ENCODE measurements at regions not wholly inside any gene's neighbourhood (a gene's known extent, or its start where the extent isn't known, plus 50 kb on each side); places are given as distances from the start of the nearest gene placed in this dataset.

GRCh38 chrX:69110116-69110530, 55.1 kb downstream of the PJA1 start:
- H3K4me3 ChIP-seq (ENCODE audit: low read depth, low read length) = no peak overlapping the region
- no peak for TF ChIP-seq CTCF (IDR thresholded peaks at IDR 0.05; ENCODE audit: insufficient read depth, low read depth, low read length)
- no peak for DNase-seq (ENCODE audit: low read depth)

GRCh38 chrX:69109706-69110105, 55.5 kb downstream of the PJA1 start:
- H3K4me3 ChIP-seq (ENCODE audit: low read depth, low read length) = no peak overlapping the region
- DNase-seq (ENCODE audit: low read depth) = peak; percentile 82
- TF ChIP-seq CTCF (IDR thresholded peaks at IDR 0.05; ENCODE audit: insufficient read depth, low read depth, low read length) = no peak

- H3K4me3 ChIP-seq (ENCODE audit: low read depth, low read length) = no peak overlapping the region
- no peak for DNase-seq (ENCODE audit: low read depth)
- TF ChIP-seq CTCF (IDR thresholded peaks at IDR 0.05; ENCODE audit: insufficient read depth, low read depth, low read length) = no peak
Measured at GRCh38 chrX:69109036-69109663, 56.1 kb downstream of the PJA1 start.

- DNase-seq (ENCODE audit: low read depth) = no peak
- no peak for TF ChIP-seq CTCF (IDR thresholded peaks at IDR 0.05; ENCODE audit: insufficient read depth, low read depth, low read length)
Measured at GRCh38 chrX:69107747-69108401, 57.4 kb downstream of the PJA1 start.

GRCh38 chrX:69107231-69107739, 58.0 kb downstream of the PJA1 start:
- H3K4me3 ChIP-seq (ENCODE audit: low read depth, low read length) = no peak overlapping the region
- TF ChIP-seq CTCF (IDR thresholded peaks at IDR 0.05; ENCODE audit: insufficient read depth, low read depth, low read length) = no peak
- DNase-seq (ENCODE audit: low read depth) = peak; percentile 38

More at GRCh38 chrX:69107747-69108401, 57.4 kb downstream of the PJA1 start:
- H3K4me3 ChIP-seq (ENCODE audit: low read depth, low read length) = no peak overlapping the region

GRCh38 chrX:69104756-69105434, 60.4 kb downstream of the PJA1 start:
- TF ChIP-seq CTCF (IDR thresholded peaks at IDR 0.05; ENCODE audit: insufficient read depth, low read depth, low read length) = no peak
- H3K4me3 ChIP-seq (ENCODE audit: low read depth, low read length) = no peak overlapping the region
- no peak for DNase-seq (ENCODE audit: low read depth)

Data from fibroblast of villous mesenchyme (primary cell).